ENCODE measurements at regions not wholly inside any gene's neighbourhood (a gene's known extent, or its start where the extent isn't known, plus 50 kb on each side); places are given as distances from the start of the nearest gene placed in this dataset.

DNA sequence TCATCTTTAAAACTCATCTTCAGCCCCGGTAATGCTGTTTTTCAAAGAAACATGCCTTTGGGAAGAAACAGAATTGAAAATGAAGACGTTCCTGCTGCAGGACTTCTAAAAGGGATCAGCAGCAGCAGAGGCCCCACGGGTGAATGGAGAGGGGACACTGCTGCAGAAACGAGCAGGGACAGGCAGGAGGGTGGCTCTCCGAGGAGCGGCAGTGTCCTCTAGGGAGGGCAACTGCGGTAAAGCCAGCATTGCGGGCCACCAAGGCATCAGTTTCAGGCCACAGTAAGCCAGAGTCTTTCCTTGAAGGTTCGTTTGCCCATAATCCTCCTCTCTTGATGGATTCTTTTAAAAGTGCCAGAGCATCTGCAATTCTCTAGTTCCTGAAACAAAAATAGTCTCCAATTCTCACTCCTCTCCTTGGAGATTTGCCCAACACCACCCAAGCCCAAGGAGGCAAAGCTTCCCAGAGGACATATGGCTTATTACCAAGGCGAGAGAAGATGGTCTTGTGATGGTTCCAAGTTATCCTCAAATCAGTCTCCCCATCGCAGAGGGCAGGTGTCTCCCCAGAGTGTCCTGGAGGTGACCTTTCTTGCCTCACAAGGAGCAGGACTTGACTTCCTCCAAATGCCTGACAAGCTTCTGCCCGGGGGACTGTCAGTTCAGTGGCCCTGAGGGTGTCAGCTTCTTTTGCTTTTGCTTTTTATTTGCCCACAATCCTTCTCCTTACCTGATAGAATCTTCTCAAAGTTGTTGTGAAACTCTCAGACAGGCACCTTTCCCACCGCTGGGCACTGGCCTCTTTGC is 341.1 kb upstream of the B3GAT1 start:
- H3K27ac ChIP-seq (ENCODE audit: extremely low read depth, low read depth, low read length) = no peak overlapping the region
- H3K36me3 ChIP-seq (ENCODE audit: control insufficient read depth in 2 of 2, insufficient read depth in 1 of 2, low read length in 2 of 2) = no peaks in the 10 kb centered on the region
- no peaks in the 10 kb centered on the region for H3K4me1 ChIP-seq (ENCODE audit: control insufficient read depth, insufficient read depth, low read length)
- H3K4me3 ChIP-seq (ENCODE audit: low read depth, low read length) = no peak overlapping the region
- ChIA-PET POLR2A (no interaction called here), CTCF (no interaction called here)
- TF ChIP-seq ZNF416 (tag by site-specific recombination; IDR thresholded peaks at IDR 0.05) (no peak), ZNF221 (tag by site-specific recombination; IDR thresholded peaks at IDR 0.05; ENCODE audit: borderline replicate concordance) (no peak), ZNF169 (tag by site-specific recombination; IDR thresholded peaks at IDR 0.05) (no peak), ZNF366 (tag by site-specific recombination; conservative IDR thresholded peaks at IDR 0.05) (no peak)
- TF ChIP-seq, protein P1, sequence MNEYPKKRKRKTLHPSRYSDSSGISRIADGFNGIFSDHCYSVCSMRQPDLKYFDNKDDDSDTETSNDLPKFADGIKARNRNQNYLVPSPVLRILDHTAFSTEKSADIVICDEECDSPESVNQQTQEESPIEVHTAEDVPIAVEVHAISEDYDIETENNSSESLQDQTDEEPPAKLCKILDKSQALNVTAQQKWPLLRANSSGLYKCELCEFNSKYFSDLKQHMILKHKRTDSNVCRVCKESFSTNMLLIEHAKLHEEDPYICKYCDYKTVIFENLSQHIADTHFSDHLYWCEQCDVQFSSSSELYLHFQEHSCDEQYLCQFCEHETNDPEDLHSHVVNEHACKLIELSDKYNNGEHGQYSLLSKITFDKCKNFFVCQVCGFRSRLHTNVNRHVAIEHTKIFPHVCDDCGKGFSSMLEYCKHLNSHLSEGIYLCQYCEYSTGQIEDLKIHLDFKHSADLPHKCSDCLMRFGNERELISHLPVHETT (tag by site-specific recombination; IDR thresholded peaks at IDR 0.05) = no peak
- TF ChIP-seq, protein P2, sequence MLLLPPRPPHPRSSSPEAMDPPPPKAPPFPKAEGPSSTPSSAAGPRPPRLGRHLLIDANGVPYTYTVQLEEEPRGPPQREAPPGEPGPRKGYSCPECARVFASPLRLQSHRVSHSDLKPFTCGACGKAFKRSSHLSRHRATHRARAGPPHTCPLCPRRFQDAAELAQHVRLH (tag by site-specific recombination; IDR thresholded peaks at IDR 0.05) = no peak
- H3K9me3 ChIP-seq (ENCODE audit: control insufficient read depth, insufficient read depth, low read depth, low read length) = no peaks in the 10 kb centered on the region

DNA sequence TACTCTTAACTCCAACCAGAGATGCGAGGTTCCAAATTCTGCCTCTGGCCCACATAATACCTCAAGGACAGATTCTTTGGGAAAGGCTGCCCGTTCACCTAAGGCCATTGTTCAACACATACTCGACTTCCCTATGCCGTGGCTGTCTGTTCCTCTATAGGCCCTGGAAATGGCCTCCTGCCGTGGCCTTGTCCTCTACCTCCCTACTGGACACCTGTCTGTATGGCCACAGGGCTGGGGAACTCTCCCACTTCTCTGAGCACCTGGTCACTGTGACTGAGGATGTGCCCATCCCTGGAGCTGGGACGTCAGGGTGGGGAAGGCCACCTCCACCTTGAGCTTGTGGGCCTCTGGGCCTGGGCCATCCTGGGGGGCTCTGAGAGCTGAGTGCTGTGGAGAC is 340.5 kb upstream of the B3GAT1 start:
- Histone ChIP-seq H3K4me3 (ENCODE audit: low read depth, low read length) (no peak overlapping the region), H3K36me3 (ENCODE audit: control insufficient read depth in 2 of 2, insufficient read depth in 1 of 2, low read length in 2 of 2) (no peaks in the 10 kb centered on the region), H3K9me3 (ENCODE audit: control insufficient read depth, insufficient read depth, low read depth, low read length) (no peaks in the 10 kb centered on the region), H3K27ac (ENCODE audit: extremely low read depth, low read depth, low read length) (no peak overlapping the region), H3K4me1 (ENCODE audit: control insufficient read depth, insufficient read depth, low read length) (no peaks in the 10 kb centered on the region)
- CTCF ChIA-PET = no interaction called here
- POLR2A ChIA-PET = no interaction called here
- TF ChIP-seq, protein P3, sequence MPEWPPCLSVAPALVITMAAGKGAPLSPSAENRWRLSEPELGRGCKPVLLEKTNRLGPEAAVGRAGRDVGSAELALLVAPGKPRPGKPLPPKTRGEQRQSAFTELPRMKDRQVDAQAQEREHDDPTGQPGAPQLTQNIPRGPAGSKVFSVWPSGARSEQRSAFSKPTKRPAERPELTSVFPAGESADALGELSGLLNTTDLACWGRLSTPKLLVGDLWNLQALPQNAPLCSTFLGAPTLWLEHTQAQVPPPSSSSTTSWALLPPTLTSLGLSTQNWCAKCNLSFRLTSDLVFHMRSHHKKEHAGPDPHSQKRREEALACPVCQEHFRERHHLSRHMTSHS (tag by site-specific recombination; IDR thresholded peaks at IDR 0.05) = no peak
- no peak for TF ChIP-seq ZBTB1 (tag by site-specific recombination; IDR thresholded peaks at IDR 0.05)
- TF ChIP-seq ZNF660 (tag by site-specific recombination; IDR thresholded peaks at IDR 0.05) = no peak
- TF ChIP-seq, protein P4, sequence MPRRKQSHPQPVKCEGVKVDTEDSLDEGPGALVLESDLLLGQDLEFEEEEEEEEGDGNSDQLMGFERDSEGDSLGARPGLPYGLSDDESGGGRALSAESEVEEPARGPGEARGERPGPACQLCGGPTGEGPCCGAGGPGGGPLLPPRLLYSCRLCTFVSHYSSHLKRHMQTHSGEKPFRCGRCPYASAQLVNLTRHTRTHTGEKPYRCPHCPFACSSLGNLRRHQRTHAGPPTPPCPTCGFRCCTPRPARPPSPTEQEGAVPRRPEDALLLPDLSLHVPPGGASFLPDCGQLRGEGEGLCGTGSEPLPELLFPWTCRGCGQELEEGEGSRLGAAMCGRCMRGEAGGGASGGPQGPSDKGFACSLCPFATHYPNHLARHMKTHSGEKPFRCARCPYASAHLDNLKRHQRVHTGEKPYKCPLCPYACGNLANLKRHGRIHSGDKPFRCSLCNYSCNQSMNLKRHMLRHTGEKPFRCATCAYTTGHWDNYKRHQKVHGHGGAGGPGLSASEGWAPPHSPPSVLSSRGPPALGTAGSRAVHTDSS (tag by site-specific recombination; IDR thresholded peaks at IDR 0.05) = no peak
- TF ChIP-seq OVOL3 (tag by site-specific recombination; IDR thresholded peaks at IDR 0.05) = no peak
- TF ChIP-seq, protein P5, sequence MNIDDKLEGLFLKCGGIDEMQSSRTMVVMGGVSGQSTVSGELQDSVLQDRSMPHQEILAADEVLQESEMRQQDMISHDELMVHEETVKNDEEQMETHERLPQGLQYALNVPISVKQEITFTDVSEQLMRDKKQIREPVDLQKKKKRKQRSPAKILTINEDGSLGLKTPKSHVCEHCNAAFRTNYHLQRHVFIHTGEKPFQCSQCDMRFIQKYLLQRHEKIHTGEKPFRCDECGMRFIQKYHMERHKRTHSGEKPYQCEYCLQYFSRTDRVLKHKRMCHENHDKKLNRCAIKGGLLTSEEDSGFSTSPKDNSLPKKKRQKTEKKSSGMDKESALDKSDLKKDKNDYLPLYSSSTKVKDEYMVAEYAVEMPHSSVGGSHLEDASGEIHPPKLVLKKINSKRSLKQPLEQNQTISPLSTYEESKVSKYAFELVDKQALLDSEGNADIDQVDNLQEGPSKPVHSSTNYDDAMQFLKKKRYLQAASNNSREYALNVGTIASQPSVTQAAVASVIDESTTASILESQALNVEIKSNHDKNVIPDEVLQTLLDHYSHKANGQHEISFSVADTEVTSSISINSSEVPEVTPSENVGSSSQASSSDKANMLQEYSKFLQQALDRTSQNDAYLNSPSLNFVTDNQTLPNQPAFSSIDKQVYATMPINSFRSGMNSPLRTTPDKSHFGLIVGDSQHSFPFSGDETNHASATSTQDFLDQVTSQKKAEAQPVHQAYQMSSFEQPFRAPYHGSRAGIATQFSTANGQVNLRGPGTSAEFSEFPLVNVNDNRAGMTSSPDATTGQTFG (tag by site-specific recombination; IDR thresholded peaks at IDR 0.05; ENCODE audit: borderline replicate concordance) = no peak
- TF ChIP-seq GLI4 (tag by site-specific recombination; IDR thresholded peaks at IDR 0.05) = no peak
- no peak for TF ChIP-seq ZFHX2 (tag by site-specific recombination; conservative IDR thresholded peaks at IDR 0.05)
- TF ChIP-seq ZNF707 (tag by site-specific recombination; IDR thresholded peaks at IDR 0.05) = no peak
- TF ChIP-seq ZNF624 (tag by site-specific recombination; IDR thresholded peaks at IDR 0.05) = no peak
- TF ChIP-seq ZNF664 (tag by site-specific recombination; IDR thresholded peaks at IDR 0.05) = no peak
- TF ChIP-seq ZNF560 (tag by site-specific recombination; IDR thresholded peaks at IDR 0.05; ENCODE audit: borderline replicate concordance) = no peak
- no peak for TF ChIP-seq ZNF24 (tag by site-specific recombination; IDR thresholded peaks at IDR 0.05)
- TF ChIP-seq, protein P6, sequence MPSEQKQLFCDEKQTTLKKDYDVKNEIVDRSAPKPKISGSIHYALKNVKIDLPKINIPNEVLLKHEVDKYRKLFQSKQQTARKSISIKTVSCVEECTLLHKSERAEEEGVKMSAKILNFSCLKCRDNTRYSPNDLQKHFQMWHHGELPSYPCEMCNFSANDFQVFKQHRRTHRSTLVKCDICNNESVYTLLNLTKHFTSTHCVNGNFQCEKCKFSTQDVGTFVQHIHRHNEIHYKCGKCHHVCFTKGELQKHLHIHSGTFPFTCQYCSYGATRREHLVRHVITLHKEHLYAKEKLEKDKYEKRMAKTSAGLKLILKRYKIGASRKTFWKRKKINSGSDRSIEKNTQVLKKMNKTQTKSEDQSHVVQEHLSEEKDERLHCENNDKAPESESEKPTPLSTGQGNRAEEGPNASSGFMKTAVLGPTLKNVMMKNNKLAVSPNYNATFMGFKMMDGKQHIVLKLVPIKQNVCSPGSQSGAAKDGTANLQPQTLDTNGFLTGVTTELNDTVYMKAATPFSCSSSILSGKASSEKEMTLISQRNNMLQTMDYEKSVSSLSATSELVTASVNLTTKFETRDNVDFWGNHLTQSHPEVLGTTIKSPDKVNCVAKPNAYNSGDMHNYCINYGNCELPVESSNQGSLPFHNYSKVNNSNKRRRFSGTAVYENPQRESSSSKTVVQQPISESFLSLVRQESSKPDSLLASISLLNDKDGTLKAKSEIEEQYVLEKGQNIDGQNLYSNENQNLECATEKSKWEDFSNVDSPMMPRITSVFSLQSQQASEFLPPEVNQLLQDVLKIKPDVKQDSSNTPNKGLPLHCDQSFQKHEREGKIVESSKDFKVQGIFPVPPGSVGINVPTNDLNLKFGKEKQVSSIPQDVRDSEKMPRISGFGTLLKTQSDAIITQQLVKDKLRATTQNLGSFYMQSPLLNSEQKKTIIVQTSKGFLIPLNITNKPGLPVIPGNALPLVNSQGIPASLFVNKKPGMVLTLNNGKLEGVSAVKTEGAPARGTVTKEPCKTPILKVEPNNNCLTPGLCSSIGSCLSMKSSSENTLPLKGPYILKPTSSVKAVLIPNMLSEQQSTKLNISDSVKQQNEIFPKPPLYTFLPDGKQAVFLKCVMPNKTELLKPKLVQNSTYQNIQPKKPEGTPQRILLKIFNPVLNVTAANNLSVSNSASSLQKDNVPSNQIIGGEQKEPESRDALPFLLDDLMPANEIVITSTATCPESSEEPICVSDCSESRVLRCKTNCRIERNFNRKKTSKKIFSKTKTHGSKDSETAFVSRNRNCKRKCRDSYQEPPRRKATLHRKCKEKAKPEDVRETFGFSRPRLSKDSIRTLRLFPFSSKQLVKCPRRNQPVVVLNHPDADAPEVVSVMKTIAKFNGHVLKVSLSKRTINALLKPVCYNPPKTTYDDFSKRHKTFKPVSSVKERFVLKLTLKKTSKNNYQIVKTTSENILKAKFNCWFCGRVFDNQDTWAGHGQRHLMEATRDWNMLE (tag by site-specific recombination; conservative IDR thresholded peaks at IDR 0.05; ENCODE audit: low read depth) = no peak
- no peak for TF ChIP-seq KLF9 (tag by site-specific recombination; IDR thresholded peaks at IDR 0.05; ENCODE audit: low read depth)
- no peak for TF ChIP-seq BCL11A (tag by site-specific recombination; IDR thresholded peaks at IDR 0.05; ENCODE audit: low read depth)

Measured in HEK293 (cell line).